Uterus (tissue), 2 donors: ENCODE measurements at regions not wholly inside any gene's neighbourhood (a gene's known extent, or its start where the extent isn't known, plus 50 kb on each side); places are given as distances from the start of the nearest gene placed in this dataset.

ENCODE experiments used
- CTCF ChIP-seq, 4 experiments: fragments of 200-600 bp in 2 of 4; fragments of 450-650 bp in 2 of 4; sonication (generic) in 2 of 4; IDR thresholded peaks; one replicate each; pipeline ENCODE4 v1.5.1; 2016 to 2019; ENCODE audit warnings: antibody characterized with exemption in 4 of 4, mild to moderate bottlenecking in 2 of 4, moderate library complexity in 1 of 4
- POLR2A ChIP-seq, 2 donors: fragments of 450-650 bp; IDR thresholded peaks; one replicate each; pipeline ENCODE4 v1.6.1; 2016; ENCODE audit warnings: antibody characterized with exemption in 2 of 2, mild to moderate bottlenecking in 1 of 2, moderate library complexity in 1 of 2

DNA sequence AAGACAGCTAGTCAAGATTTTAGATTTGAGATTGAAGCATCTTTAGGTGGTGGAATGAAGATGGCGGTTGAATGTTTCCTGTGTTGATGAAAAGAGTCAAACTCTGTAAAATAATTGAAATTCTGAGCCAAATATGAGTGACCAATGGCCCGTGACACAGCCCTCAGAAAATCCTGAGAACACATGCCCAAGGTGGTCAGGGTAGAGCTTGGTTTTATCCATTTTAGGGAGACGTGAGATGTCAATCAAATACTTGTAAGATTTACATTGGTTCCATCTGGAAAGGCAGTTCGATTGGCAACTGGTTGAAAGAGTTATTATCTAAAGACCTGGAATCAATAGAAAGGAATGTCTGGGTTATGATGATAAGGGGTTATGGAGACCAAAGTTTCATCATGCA lies 198.0 kb upstream of the AGAP1 start:
- TF ChIP-seq CTCF (IDR thresholded peaks at IDR 0.05) = no peak
- TF ChIP-seq POLR2A (IDR thresholded peaks at IDR 0.05) = no peak
